H1 (cell line): ENCODE measurements at regions not wholly inside any gene's neighbourhood (a gene's known extent, or its start where the extent isn't known, plus 50 kb on each side); places are given as distances from the start of the nearest gene placed in this dataset.

Experiments used
- CTCF ChIA-PET: fragments of 300-600 bp; sonication (Branson Sonifier 250); formaldehyde crosslinking; loops from one replicate; lab custom pipeline; 2021; ENCODE audit not compliant: partially characterized antibody; lab: Charles Lee
- POLR2A ChIA-PET: fragments of 300-600 bp; sonication (Branson Sonifier 250); formaldehyde crosslinking; loops from one replicate; lab custom pipeline; 2021; ENCODE audit warnings: inconsistent platforms; ENCODE audit not compliant: partially characterized antibody; lab: Charles Lee
- DNase-seq, 2 experiments: peaks; one replicate each; pipeline versions ENCODE4 v3.0.0 to v3.0.0-alpha.2; 2010 to 2022; ENCODE audit warnings: low spot score in 2 of 2, low read depth in 1 of 2, mixed read lengths in 1 of 2
- FAIRE-seq: peaks from 2 replicates; lab custom pipeline; 2011; peaks lifted over from hg19 to GRCh38; lab: Jason Lieb, UNC
- H2AFZ ChIP-seq: 2 replicates; pipeline ENCODE4 v1.8.1; 2012; ENCODE audit warnings: low read length, inconsistent platforms
- H2AK5ac ChIP-seq: 2 replicates; pipeline ENCODE4 v1.6.1; 2013; ENCODE audit warnings: low read depth, low read length
- H2BK120ac ChIP-seq: replicated peaks from 2 replicates; pipeline ENCODE3; 2013; ENCODE audit warnings: low read depth, low read length, inconsistent platforms
- H2BK12ac ChIP-seq: 2 replicates; pipeline ENCODE4 v1.6.1; 2013; ENCODE audit warnings: low read depth, low read length
- H2BK15ac ChIP-seq: 2 replicates; pipeline ENCODE4 v1.6.1; 2013; ENCODE audit warnings: low read length
- H2BK20ac ChIP-seq: 2 replicates; pipeline ENCODE4 v1.6.1; 2013; ENCODE audit warnings: low read length
- H2BK5ac ChIP-seq: 2 replicates; pipeline ENCODE4 v1.6.1; 2013; ENCODE audit warnings: low read depth, low read length
- H3K14ac ChIP-seq: 2 replicates; pipeline ENCODE4 v1.6.1; 2013; ENCODE audit warnings: inconsistent platforms; ENCODE audit not compliant: insufficient read length
- H3K18ac ChIP-seq: 2 replicates; pipeline ENCODE4 v1.6.1; 2013; ENCODE audit warnings: low read length; ENCODE audit errors: extremely low read depth
- H3K23ac ChIP-seq: 2 replicates; pipeline ENCODE4 v1.6.1; 2013; ENCODE audit warnings: inconsistent platforms; ENCODE audit not compliant: insufficient read length
- H3K23me2 ChIP-seq: 2 replicates; pipeline ENCODE4 v1.6.1; 2013; ENCODE audit warnings: low read depth, low read length
- H3K27ac ChIP-seq: 2 replicates; pipeline ENCODE4 v1.6.1; 2011; ENCODE audit warnings: low read depth, low read length, inconsistent platforms
- H3K27me3 ChIP-seq, 4 experiments: replicated peaks in 1 of 4; 1 replicate in 1 of 4; 2 replicates in 3 of 4; pipeline versions ENCODE4 v1.6.1 to v1.8.1; 2011 to 2013; ENCODE audit warnings: low read length in 3 of 4, mild to moderate bottlenecking in 3 of 4, inconsistent platforms in 2 of 4, mixed read lengths in 2 of 4, moderate library complexity in 1 of 4; ENCODE audit not compliant: control insufficient read depth in 3 of 4, insufficient read depth in 3 of 4; ENCODE audit errors: extremely low read depth in 1 of 4
- H3K36me3 ChIP-seq, 4 experiments: 2 replicates each; pipeline versions ENCODE4 v1.6.1 to v1.8.1; 2011 to 2013; ENCODE audit warnings: mild to moderate bottlenecking in 4 of 4, low read length in 3 of 4, moderate library complexity in 2 of 4, control low read depth in 1 of 4, inconsistent platforms in 1 of 4; ENCODE audit not compliant: insufficient read depth in 4 of 4, control insufficient read depth in 2 of 4
- H3K4ac ChIP-seq: replicated peaks from 2 replicates; pipeline ENCODE3; 2013; ENCODE audit warnings: low read length, low read depth, mixed read lengths, inconsistent platforms; ENCODE audit not compliant: insufficient read length
- H3K4me1 ChIP-seq, 4 experiments: replicated peaks in 1 of 4; 1 replicate in 1 of 4; 2 replicates in 3 of 4; pipeline versions ENCODE4 v1.6.1 to v1.8.1; 2011 to 2013; ENCODE audit warnings: low read length in 3 of 4, inconsistent platforms in 2 of 4, mixed read lengths in 1 of 4; ENCODE audit not compliant: insufficient read depth in 4 of 4, control insufficient read depth in 3 of 4
- H3K4me2 ChIP-seq, 2 experiments: 2 replicates each; pipeline versions ENCODE4 v1.6.1 to v1.8.1; 2011 to 2013; ENCODE audit warnings: low read depth in 2 of 2, low read length in 2 of 2, control low read depth in 1 of 2, inconsistent platforms in 1 of 2, mild to moderate bottlenecking in 1 of 2; ENCODE audit not compliant: insufficient read depth in 1 of 2
- H3K4me3 ChIP-seq, 4 experiments: fragments of 200-600, 300-600 bp in 1 of 4; sonication (generic), shearing (Covaris generic), sonication (Bioruptor Twin) in 1 of 4; 2 replicates each; pipeline versions ENCODE4 v1.5.1 to v1.8.1; 2011 to 2016; ENCODE audit warnings: low read length in 4 of 4, low read depth in 3 of 4, control low read depth in 2 of 4, inconsistent platforms in 2 of 4, mild to moderate bottlenecking in 2 of 4, mixed read lengths in 1 of 4, moderate library complexity in 1 of 4; ENCODE audit not compliant: insufficient read depth in 2 of 4; ENCODE audit errors: extremely low read depth in 1 of 4
- H3K56ac ChIP-seq: replicated peaks from 2 replicates; pipeline ENCODE3; 2013; ENCODE audit warnings: low read depth, mild to moderate bottlenecking, mixed read lengths, low read length, inconsistent platforms; ENCODE audit not compliant: insufficient read length
- H3K79me1 ChIP-seq: 2 replicates; pipeline ENCODE4 v1.6.1; 2013; ENCODE audit warnings: low read depth, low read length, control low read depth
- H3K79me2 ChIP-seq, 2 experiments: 2 replicates each; pipeline versions ENCODE4 v1.6.1 to v1.8.1; 2012 to 2013; ENCODE audit warnings: low read length in 2 of 2, mild to moderate bottlenecking in 2 of 2, inconsistent platforms in 1 of 2; ENCODE audit not compliant: insufficient read depth in 2 of 2, control insufficient read depth in 1 of 2
- H3K9ac ChIP-seq, 4 experiments: replicated peaks in 1 of 4; 1 replicate in 1 of 4; 2 replicates in 3 of 4; pipeline versions ENCODE4 v1.6.1 to v1.8.1; 2011 to 2013; ENCODE audit warnings: low read depth in 3 of 4, low read length in 3 of 4, control low read depth in 2 of 4, mild to moderate bottlenecking in 2 of 4, moderate library complexity in 2 of 4, inconsistent platforms in 1 of 4; ENCODE audit errors: extremely low read depth in 1 of 4
- H3K9me3 ChIP-seq, 2 experiments: 2 replicates each; pipeline versions ENCODE4 v1.6.1 to v1.8.1; 2012 to 2013; ENCODE audit warnings: mild to moderate bottlenecking in 2 of 2, moderate library complexity in 2 of 2, control low read depth in 1 of 2, inconsistent platforms in 1 of 2, low read depth in 1 of 2, low read length in 1 of 2, mixed read lengths in 1 of 2; ENCODE audit not compliant: insufficient read depth in 2 of 2
- H4K20me1 ChIP-seq, 2 experiments: replicated peaks in 1 of 2; 2 replicates each; pipeline versions ENCODE3 to v1.8.1; 2011 to 2013; ENCODE audit warnings: inconsistent platforms in 2 of 2, low read length in 2 of 2, mild to moderate bottlenecking in 1 of 2; ENCODE audit not compliant: insufficient read depth in 2 of 2, control insufficient read depth in 1 of 2
- H4K5ac ChIP-seq: 2 replicates; pipeline ENCODE4 v1.6.1; 2013; ENCODE audit warnings: low read length, low read depth, mixed read lengths, inconsistent platforms; ENCODE audit not compliant: insufficient read length
- H4K8ac ChIP-seq: 2 replicates; pipeline ENCODE4 v1.8.0; 2013; ENCODE audit warnings: mild to moderate bottlenecking, moderate library complexity, low read length, inconsistent platforms; ENCODE audit not compliant: insufficient read depth; ENCODE audit errors: extremely low read depth
- H4K91ac ChIP-seq: replicated peaks from 2 replicates; pipeline ENCODE3; 2013; ENCODE audit warnings: low read length, mixed read lengths, inconsistent platforms; ENCODE audit not compliant: insufficient read length
- CBX8 ChIP-seq: fragments of 300-800, 300-1000 bp; sonication (generic); IDR thresholded peaks from 2 replicates; pipeline ENCODE4 v1.7.1; 2016; ENCODE audit warnings: low read depth, low read length, borderline replicate concordance
- POU5F1 ChIP-seq: IDR thresholded peaks from 2 replicates; pipeline ENCODE4 v1.6.1; 2011; ENCODE audit warnings: low read depth, mild to moderate bottlenecking, low read length, moderate library complexity
- TF ChIP-seq, protein P1 (sequence below): IDR thresholded peaks from 2 replicates; pipeline ENCODE4 v1.6.1; 2012; ENCODE audit warnings: inconsistent platforms

DNA sequence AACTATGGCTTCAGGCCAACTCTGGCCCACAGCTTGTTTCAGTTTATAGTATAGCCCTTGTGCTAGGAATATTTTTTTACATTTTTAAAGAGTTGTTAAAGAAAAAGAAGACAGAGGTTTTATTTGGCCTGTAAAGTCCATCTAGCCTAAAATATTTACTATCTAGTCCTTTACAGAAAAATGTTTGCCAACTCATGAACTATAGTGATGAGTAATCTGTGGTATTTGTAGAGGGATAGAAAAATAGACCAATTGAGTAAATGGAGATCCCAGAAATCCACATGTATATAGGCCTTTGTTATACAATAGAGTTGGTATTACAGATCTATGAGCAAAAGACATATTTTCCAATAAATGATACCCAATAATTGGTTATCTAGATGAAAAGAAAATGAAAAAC is 288.7 kb downstream of the PRDM5 start:
- H3K4me1 ChIP-seq = no peaks in the 10 kb centered on the region; a peak in 3 of 7 replicates
- H2BK15ac ChIP-seq = no peak overlapping the region
- no peak overlapping the region for H3K14ac ChIP-seq
- H3K4ac ChIP-seq = no peak overlapping the region
- no peak overlapping the region for H2BK5ac ChIP-seq
- ChIA-PET CTCF (no interaction called here), POLR2A (no interaction called here)
- H2BK20ac ChIP-seq = no peak overlapping the region
- no peak overlapping the region for H3K27ac ChIP-seq
- no peaks in the 10 kb centered on the region for H3K27me3 ChIP-seq
- H4K20me1 ChIP-seq = no peaks in the 10 kb centered on the region
- H2AFZ ChIP-seq = no peak overlapping the region
- no peak overlapping the region for H4K91ac ChIP-seq
- FAIRE-seq = no peak
- no peak overlapping the region for H4K8ac ChIP-seq
- no peaks in the 10 kb centered on the region for H3K23me2 ChIP-seq
- H3K23ac ChIP-seq = no peak overlapping the region
- no peaks in the 10 kb centered on the region for H3K79me2 ChIP-seq
- no peak overlapping the region for H4K5ac ChIP-seq
- no peak overlapping the region for H2BK12ac ChIP-seq
- H3K4me2 ChIP-seq = no peak overlapping the region
- H2AK5ac ChIP-seq = no peak overlapping the region
- H3K79me1 ChIP-seq = no peaks in the 10 kb centered on the region
- H3K4me3 ChIP-seq = no peak overlapping the region
- no peak overlapping the region for H2BK120ac ChIP-seq
- H3K9me3 ChIP-seq = no peaks in the 10 kb centered on the region
- H3K56ac ChIP-seq = no peak overlapping the region
- no peak for DNase-seq
- no peak overlapping the region for H3K18ac ChIP-seq
- H3K9ac ChIP-seq = no peak overlapping the region
- H3K36me3 ChIP-seq = no peaks in the 10 kb centered on the region
- TF ChIP-seq CBX8 = no peak
- TF ChIP-seq, protein P1, sequence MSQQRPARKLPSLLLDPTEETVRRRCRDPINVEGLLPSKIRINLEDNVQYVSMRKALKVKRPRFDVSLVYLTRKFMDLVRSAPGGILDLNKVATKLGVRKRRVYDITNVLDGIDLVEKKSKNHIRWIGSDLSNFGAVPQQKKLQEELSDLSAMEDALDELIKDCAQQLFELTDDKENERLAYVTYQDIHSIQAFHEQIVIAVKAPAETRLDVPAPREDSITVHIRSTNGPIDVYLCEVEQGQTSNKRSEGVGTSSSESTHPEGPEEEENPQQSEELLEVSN = no peak
- no peak for TF ChIP-seq POU5F1
